Stimulated activated naive CD8-positive, alpha-beta T cell treated with anti-CD3 and anti-CD28 coated beads, Interleukin-15, amount 100 ng/mL, for 72 hours (primary cell): ENCODE measurements at regions not wholly inside any gene's neighbourhood (a gene's known extent, or its start where the extent isn't known, plus 50 kb on each side); places are given as distances from the start of the nearest gene placed in this dataset.

ENCODE experiments used
- ATAC-seq: fragments of 150-1000 bp; cut with Tn5 transposase; 2 replicates; pipeline ENCODE4 v1.10.0; 2021; ENCODE audit warnings: mild to moderate bottlenecking, moderate library complexity
- DNase-seq, 2 donors: peaks; one replicate each; pipeline ENCODE4 v3.0.0; 2021 to 2022
- H3K27ac Mint-ChIP-seq, 2 donors: one replicate each; pipeline ENCODE4 v1.8.0; 2022; ENCODE audit warnings: mild to moderate bottlenecking in 2 of 2, mixed read lengths in 2 of 2, moderate library complexity in 2 of 2
- H3K27me3 Mint-ChIP-seq: one replicate; pipeline ENCODE4 v1.8.0; 2022; ENCODE audit warnings: mixed read lengths
- H3K4me1 Mint-ChIP-seq: one replicate; pipeline ENCODE4 v1.8.0; 2022; ENCODE audit warnings: mild to moderate bottlenecking, mixed read lengths
- H3K4me3 Mint-ChIP-seq, 2 donors: one replicate each; pipeline ENCODE4 v1.8.0; 2022; ENCODE audit warnings: mild to moderate bottlenecking in 2 of 2, mixed read lengths in 2 of 2, moderate library complexity in 1 of 2
- H3K9me3 Mint-ChIP-seq, 2 donors: one replicate each; pipeline ENCODE4 v1.8.0; 2022; ENCODE audit warnings: mixed read lengths in 2 of 2

- Mint-ChIP-seq H3K27me3 (peaks cover 6% of the 10 kb centered on the region), H3K4me1 (no peaks in the 10 kb centered on the region), H3K4me3 (no peak overlapping the region), H3K9me3 (peaks cover 8 to 22% of the 10 kb centered on the region in 2 donors), H3K27ac (no peak overlapping the region)
- ATAC-seq = no peak
- DNase-seq = no peak
Observed at GRCh38 chr1:215507119-215507518, 60.0 kb upstream of the KCTD3 start.

GRCh38 chr1:215508311-215508710, 58.8 kb upstream of the KCTD3 start:
- Mint-ChIP-seq H3K4me3 (no peak overlapping the region), H3K9me3 (peaks cover 20 to 22% of the 10 kb centered on the region in 2 donors), H3K4me1 (no peaks in the 10 kb centered on the region), H3K27ac (no peak overlapping the region), H3K27me3 (no peaks in the 10 kb centered on the region)
- ATAC-seq (no peak), DNase-seq (no peak)
